ENCODE measurements at regions not wholly inside any gene's neighbourhood (a gene's known extent, or its start where the extent isn't known, plus 50 kb on each side); places are given as distances from the start of the nearest gene placed in this dataset.

DNA sequence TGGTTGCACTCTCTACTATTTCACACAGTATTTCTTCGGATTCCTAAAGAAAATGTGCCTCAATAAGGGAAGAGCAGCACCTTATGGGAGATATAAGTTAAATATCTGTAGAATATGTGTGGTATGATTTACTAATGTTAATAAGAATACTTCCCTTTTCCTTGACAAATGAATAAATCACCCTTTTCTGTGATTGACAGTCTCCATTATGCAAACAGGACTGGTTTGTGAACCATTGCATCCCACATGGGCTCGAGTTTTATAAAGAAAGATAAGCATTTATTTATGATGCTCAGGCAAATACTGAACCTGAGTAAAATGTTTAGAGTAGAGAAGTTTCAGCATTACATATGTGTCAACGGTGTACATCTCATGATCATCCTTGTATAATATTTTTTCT, 587.7 kb upstream of the BRINP3 start:
- Mint-ChIP-seq H3K4me1 (no peaks in the 10 kb centered on the region), H3K27ac (no peak overlapping the region), H3K27me3 (ENCODE audit: low read depth) (no peaks in the 10 kb centered on the region), H3K9me3 (no peaks in the 10 kb centered on the region; a peak in 1 of 5 replicates), H3K4me3 (no peak overlapping the region), H3K36me3 (ENCODE audit: insufficient read depth in 1 of 3, low read depth in 3 of 3) (no peaks in the 10 kb centered on the region)
- H3K23ac ChIP-seq (ENCODE audit: insufficient read length, low read depth, low read length): no peak overlapping the region
- H4K5ac ChIP-seq (ENCODE audit: insufficient read length, low read depth, low read length): no peak overlapping the region
- H2BK5ac ChIP-seq (ENCODE audit: insufficient read length, low read length): no peak overlapping the region
- H3T11ph ChIP-seq (ENCODE audit: low read length): no peak overlapping the region
- no peak overlapping the region for H4K8ac ChIP-seq (replicated peaks; ENCODE audit: insufficient read length, low read depth, low read length)
- no peak overlapping the region for H3K27ac ChIP-seq (ENCODE audit: insufficient read length, low read depth, low read length)
- no peak overlapping the region for H3K18ac ChIP-seq (ENCODE audit: insufficient read length, low read depth, low read length)
- no peaks in the 10 kb centered on the region for H4K20me1 ChIP-seq (ENCODE audit: control insufficient read depth, insufficient read depth, insufficient read length)
- no peak for DNase-seq
- no peak overlapping the region for H2AFZ ChIP-seq (ENCODE audit: low read length)
- H3K79me2 ChIP-seq (ENCODE audit: insufficient read depth, low read length): no peaks in the 10 kb centered on the region
- H3K56ac ChIP-seq (ENCODE audit: insufficient read length, low read depth, low read length): no peak overlapping the region
- no peaks in the 10 kb centered on the region for H3K4me1 ChIP-seq (ENCODE audit: insufficient read depth, low read length)
- no peak overlapping the region for H2BK20ac ChIP-seq (ENCODE audit: low read depth, low read length, poor library complexity, severe bottlenecking)
- H2BK15ac ChIP-seq (ENCODE audit: low read depth, low read length): no peak overlapping the region
- no peaks in the 10 kb centered on the region for H3K23me2 ChIP-seq (ENCODE audit: insufficient read length, low read depth, low read length, poor library complexity, severe bottlenecking)
- no peak overlapping the region for H4K91ac ChIP-seq (ENCODE audit: insufficient read length, low read depth, low read length)
- no peaks in the 10 kb centered on the region for H3K9me3 ChIP-seq (ENCODE audit: control insufficient read depth, low read depth, low read length)
- WGBS (ENCODE audit: extremely low coverage, insufficient read length, low lambda C conversion rate): no CpG with 5 or more reads among the region's 3 CpGs
- no peak overlapping the region for H2BK120ac ChIP-seq (ENCODE audit: low read depth, low read length, poor library complexity, severe bottlenecking)
- TF ChIP-seq, protein P1, sequence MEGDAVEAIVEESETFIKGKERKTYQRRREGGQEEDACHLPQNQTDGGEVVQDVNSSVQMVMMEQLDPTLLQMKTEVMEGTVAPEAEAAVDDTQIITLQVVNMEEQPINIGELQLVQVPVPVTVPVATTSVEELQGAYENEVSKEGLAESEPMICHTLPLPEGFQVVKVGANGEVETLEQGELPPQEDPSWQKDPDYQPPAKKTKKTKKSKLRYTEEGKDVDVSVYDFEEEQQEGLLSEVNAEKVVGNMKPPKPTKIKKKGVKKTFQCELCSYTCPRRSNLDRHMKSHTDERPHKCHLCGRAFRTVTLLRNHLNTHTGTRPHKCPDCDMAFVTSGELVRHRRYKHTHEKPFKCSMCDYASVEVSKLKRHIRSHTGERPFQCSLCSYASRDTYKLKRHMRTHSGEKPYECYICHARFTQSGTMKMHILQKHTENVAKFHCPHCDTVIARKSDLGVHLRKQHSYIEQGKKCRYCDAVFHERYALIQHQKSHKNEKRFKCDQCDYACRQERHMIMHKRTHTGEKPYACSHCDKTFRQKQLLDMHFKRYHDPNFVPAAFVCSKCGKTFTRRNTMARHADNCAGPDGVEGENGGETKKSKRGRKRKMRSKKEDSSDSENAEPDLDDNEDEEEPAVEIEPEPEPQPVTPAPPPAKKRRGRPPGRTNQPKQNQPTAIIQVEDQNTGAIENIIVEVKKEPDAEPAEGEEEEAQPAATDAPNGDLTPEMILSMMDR (conservative IDR thresholded peaks at IDR 0.05): no peak
- H2AK5ac ChIP-seq (ENCODE audit: insufficient read length, low read length): no peak overlapping the region
- H3K27me3 ChIP-seq (ENCODE audit: insufficient read depth, low read length): no peaks in the 10 kb centered on the region
- no peak overlapping the region for H3K4ac ChIP-seq (ENCODE audit: low read depth, low read length)
- H3K9ac ChIP-seq (ENCODE audit: extremely low read depth, insufficient read length, low read length): no peak overlapping the region
- no peak overlapping the region for H3K4me2 ChIP-seq (ENCODE audit: insufficient read depth, insufficient read length, low read length)
- no peaks in the 10 kb centered on the region for H3K79me1 ChIP-seq (ENCODE audit: insufficient read depth, low read depth, low read length, poor library complexity, severe bottlenecking)
- H3K14ac ChIP-seq (ENCODE audit: insufficient read depth, low read length): no peak overlapping the region
- no peak overlapping the region for H2BK12ac ChIP-seq (ENCODE audit: insufficient read length, low read depth, low read length)
